M059J (cell line): ENCODE measurements at regions not wholly inside any gene's neighbourhood (a gene's known extent, or its start where the extent isn't known, plus 50 kb on each side); places are given as distances from the start of the nearest gene placed in this dataset.
"Not testable (repeated sequence)": the region's sequence is repeated elsewhere in the genome, so short reads cannot be mapped to it uniquely, and the experiment has no call there.

Experiments used
- DNase-seq: peaks from one replicate; pipeline ENCODE4 v3.0.0-alpha.2; 2012; ENCODE audit warnings: low read depth

DNA sequence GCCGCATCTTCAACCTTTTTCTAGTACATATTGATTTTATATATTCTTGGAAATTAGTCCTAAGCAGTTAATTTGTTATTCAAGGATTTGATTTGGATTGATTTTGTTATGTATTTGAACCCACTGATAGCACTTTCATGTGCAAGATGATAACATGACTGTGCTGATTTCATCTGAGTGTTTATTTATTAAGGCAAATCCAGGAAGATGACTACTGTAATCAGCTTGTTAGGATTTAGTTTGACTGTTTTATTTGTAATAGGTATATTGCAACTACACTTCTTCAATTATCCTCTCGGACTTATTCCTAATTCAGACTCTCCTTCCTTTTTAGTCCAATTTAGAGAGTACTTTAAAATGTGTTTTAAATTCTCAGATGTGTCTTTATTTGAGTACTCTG is 75.1 kb upstream of the PRKG1 start:
- no peak for DNase-seq

DNA sequence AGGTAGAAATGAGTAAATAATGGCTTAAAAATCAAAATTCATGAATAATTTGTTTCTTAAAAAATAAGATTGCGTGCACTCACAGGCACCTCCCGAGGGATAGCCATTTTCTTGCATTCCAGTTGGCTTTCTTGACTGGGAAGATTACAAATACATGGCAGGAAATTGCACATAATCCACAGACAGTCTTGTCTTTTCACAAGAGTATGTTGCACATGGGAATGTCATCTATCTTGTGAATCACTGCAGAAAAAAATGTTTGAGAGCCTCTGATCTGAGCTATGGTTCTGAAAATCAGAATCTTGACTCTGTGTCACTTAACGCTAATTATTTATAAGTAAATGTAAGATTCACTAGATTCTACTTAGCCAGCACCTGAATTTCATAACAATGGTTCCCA is 74.1 kb upstream of the PRKG1 start:
- DNase-seq, result peak; percentile 37

DNA sequence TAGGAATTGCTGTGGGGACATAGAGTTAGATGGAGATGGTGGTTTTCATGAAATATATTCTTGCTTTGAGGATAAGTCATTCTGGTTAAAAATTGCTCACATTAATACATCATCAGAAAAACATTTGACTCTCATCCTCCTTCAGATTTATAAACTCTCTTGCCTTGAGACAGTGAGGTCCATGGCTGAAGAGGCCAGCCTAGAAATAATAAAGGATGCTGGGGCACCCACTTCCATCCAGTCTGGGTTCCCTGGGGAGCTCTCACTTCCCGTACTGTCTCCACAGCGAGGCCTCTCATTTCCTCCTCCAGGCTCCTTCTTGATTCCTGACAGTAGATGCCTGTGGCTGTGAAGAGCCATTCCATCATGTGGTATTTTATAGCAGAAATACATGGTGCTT is 73.3 kb upstream of the PRKG1 start:
- no peak for DNase-seq

DNA sequence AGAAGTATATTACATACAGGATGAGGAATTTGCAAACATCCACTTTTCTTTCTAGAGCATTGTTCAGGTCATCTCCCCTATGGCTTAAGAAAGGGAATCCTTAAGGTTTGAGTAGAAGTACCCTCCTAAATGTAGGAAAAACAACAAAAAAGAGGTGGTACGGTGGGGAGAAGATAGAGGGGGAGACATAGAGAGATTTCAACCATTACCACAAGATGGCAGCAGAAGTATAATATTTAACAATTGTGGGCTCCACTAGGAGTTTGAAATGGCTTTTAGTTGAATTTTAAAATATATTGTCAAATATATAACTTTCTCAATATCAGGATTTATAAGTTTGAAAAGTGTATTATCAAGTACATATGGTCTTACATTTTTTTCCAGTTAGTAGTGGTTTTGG is 72.7 kb upstream of the PRKG1 start:
- peak; percentile 26 for DNase-seq

DNA sequence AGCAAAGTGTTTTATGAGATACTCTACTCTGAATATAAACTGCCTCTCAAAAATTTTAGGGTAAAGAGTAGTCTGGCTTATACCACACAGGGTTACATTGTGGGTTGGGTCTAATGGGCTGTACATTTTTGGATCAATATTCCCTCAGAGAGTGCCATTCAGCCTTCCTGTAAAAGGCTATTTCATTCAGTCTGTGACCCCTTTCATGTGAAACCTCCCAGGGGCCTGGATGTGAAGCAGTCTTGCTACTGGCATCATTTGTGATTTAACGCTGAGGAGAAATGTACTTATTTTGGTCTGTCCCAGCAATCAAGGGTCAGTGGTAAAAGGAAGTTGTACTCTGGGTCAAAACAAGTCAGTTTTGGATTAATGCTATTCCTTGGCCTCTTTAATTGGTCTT is 71.8 kb upstream of the PRKG1 start:
- no peak for DNase-seq

DNA sequence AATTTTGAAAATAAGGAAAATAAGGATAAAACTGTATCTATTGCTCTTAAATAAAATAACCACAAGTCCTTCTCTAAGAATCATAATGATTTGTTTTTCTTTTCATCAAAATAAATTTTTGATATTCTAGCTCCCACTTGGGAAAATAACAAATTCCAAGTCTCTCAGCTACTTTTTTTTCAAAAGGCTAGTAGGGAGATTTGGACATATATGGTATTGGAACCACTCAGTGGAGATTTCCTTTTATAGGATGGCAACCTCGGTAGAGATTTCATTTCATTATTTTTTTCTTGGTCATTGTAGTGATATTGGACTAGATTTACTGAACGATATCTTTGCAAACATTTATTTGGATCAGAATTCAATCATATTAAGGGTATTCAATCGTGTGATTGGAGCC is 69.5 kb upstream of the PRKG1 start:
- DNase-seq, result no peak

DNA sequence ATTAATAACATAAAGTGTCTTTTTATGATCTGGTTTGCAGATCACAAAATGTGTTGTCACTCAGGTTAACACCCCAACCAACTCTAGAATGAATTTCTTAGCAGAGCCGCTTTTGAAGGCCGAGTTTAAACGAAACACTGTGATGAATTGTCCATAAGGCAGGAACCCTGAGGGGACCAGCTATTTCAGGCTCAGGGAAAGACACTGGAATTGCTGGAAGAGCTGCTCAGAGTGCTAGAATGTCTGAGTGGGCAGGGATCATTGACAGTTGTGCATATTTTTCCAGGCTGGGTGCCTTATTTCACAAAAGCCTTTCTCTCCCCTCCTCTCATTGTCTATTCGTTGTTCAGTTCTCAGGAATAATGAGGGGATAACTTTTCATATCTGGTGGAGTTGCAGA is 68.7 kb upstream of the PRKG1 start:
- DNase-seq, result no peak

DNA sequence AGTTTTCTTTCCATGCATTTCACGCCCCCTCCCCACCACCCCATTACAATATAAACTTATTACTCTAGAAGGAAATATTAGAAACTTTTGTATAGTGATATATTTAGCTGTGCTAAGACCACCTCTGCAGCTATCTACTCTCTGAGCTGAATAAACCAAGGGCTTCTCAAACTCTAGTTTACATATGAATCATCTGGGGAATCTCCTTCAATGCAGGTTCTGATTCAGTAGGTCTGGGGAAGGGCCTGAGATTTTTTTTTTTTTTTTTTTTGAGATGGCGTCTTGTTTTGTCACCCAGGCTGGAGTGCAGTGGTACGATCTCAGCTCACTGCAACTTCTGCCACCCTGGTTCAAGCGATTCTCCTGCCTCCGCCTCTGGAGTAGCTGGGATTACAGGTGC is 67.6 kb upstream of the PRKG1 start:
- no peak for DNase-seq

DNA sequence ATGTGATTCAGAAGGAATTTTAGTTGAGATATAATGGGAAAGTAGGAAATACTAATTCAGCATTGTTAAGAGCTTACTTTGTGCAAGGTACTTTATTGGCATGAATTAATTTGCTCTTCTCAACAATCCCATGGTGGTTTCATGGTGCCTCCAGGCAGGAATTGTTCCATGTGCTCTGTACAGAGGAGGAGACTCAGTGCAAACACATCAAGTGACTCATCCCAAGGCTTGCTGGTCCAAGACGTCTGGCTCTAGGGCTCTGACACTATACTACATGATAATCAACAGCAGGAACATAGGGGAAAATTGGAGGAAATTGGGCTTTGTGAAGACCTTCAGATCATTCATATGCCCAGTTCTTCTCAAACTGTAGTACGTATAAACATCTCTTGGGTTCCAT is 66.5 kb upstream of the PRKG1 start:
- peak; percentile 72 for DNase-seq

DNA sequence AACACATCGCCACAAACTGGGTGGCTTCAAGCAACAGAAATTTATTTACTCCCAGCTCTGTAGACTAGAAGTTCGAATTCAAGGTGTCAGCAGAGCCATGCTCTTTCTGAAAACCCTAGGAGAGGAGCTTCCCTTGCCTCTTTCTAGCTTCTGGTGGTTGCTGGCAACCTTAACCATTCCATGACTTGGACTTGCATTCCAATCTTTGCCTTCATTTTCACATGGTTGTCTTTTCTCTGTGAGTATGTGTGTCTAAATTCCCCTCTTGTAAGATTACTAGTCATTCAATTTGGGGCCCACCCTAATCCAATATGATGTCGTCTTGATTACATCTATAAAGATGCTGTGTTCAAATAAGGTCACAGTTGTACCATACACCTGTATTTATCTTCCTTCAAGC is 65.9 kb upstream of the PRKG1 start:
- no peak for DNase-seq

DNA sequence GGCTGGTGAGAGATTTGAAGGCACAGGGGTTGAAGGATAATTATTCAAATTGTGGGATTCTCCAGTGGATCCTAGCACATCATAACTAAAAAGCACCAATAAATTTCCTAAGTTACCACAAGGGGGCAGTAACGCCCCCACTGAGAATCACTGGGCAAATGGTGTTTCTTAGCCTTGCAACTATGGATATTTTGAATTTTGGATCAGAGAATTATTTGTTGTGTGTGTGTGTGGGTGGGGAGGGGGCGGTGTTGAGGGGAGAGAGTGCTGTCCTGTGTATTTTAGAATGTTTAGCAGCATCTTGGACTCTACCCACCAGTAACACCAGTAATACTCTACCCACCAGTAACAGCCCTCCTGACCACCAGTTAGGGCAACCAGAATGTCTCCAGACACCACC is 63.3 kb upstream of the PRKG1 start:
- peak; percentile 47 for DNase-seq

DNA sequence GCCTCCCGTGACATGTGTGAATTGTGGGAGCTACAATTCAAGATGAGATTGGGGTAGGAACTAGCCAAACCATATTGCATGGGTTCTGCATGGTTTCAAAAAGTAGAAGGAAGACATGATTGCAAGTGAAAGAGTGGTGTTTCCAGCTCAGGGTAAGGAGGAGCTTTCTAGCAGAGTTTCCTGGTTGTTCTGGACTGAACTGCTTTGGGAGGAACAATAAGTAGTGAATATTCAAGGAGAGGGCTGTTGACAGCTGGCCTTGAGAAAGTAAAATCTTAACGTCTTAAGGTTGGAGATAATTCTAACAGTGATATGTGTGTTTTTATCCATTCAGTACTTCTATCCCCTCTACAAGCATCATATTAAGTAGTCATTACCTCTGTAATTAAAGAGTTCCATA is 62.2 kb upstream of the PRKG1 start:
- DNase-seq, result no peak

DNA sequence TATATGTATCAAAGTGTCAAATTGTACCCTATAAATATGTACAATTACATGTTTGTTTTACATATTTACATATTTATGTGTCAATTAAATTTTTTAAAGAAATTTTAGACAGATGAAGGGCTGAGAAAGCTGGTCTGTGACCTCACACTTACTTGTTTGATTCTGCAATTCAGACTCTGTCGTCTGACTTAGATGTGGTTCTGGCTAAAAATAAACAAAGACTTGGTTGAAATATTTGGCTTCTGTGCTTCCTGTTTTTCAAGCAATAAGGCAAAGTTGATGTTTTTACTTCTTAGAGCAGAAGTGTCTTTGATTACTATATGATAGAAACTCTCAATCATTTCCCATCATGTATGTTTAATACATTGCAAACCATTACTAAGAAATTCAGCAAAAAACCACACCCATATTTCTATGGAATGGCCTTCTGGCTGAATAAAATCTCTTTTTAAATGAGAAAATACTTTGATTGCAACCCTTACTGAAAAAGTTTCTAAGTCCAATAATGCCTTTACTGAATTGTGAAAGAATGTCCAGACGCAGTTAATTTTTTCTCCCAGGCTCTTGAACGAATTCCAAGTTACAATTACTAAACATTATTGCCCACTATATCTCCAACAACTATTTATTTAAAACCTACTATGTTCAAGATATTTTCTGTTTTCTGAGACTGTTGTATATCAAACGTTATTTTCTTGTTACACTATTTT is 59.5 kb upstream of the PRKG1 start:
- peak; percentile 31 for DNase-seq

DNA sequence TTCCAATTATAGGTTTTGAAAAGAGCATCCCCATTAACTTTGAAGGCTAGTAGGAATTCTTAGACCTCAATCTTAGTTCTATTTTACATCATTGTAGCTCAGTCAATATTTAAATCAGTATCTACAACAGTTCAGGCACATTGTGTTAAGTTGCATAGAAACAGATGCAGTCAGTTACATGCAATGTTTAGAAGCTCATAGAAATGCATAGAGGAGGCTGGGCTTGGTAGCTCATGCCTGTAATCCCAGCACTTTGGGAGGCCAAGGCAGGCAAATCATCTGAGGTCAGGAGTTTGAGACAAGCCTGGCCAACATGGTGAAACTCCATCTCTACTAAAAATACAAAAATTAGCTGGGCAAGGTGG is 58.9 kb upstream of the PRKG1 start:
- DNase-seq, result not testable (repeated sequence)

DNA sequence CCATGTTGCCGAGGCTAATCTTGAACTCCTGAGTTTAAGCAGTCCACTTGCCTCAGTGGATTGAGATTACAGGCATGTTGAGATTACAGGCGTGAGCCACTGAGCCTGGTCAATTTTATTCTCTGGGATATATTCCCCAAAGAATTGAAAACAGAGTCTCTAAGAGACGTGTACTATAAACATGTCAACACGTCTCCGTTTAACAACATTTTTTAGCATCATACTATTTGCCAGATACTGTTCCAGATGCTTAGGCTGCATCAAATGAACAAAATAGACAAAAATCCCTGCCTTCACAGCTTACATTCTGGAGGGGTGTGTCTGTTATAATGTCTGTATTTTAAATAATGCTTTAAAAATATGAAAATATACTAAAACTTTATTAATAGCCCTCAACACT is 54.1 kb upstream of the PRKG1 start:
- no peak for DNase-seq

DNA sequence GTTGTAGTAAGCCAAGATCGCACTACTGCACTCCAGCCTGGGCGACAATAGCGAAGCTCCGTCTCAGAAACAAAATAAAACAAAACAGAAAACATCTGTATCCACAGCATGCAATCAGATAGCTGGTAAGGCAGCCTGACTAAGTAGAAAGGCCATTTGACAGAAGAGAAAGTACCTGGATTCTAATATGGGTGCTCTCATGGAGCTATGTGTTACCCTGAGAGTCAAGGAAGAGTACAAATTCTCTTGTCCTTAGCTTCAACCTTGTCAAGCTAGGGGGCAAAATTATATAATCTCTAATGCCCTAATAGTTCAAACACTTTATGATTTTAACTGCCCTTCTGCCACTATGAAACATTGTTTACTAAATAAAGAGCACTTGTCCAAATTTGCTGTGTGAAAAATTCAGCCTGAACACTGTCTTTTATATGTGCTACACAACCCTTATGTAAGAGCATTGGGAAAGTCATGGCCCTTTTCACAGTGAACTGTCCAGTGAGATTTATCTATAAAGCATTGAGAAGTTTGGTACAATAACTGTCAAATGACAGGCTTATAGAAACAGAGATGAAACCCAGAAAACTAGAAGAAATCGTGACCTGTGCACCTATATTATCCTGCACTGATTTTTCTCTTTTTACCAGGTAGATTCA is 51.2 kb upstream of the PRKG1 start:
- DNase-seq, result no peak

DNA sequence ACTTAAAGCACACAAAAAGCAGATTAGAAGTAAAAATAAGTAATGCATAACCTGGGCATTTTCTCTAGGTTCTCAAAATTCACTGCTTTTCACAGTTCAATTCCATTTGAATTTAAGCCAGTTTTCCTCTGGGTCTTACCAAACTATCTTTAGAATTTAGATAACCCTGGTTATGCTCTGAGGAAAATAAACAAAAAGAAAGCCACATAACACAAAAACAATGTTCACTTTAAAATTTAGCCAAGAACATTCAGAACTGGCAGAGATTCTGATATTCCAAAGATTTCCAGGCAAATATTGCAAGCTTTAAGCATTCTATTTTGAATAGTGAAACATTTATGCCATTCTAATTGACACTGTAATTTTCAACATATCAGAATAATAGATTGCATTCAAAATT is 50.7 kb upstream of the PRKG1 start:
- no peak for DNase-seq
